Fibroblast of mammary gland (primary cell): ENCODE measurements at regions not wholly inside any gene's neighbourhood (a gene's known extent, or its start where the extent isn't known, plus 50 kb on each side); places are given as distances from the start of the nearest gene placed in this dataset.

ENCODE experiments used
- DNase-seq: peaks from one replicate; pipeline ENCODE4 v3.0.0-alpha.2; 2010; ENCODE audit warnings: low read depth
- H3K4me3 ChIP-seq: 2 replicates; pipeline ENCODE4 v1.5.1; 2011; ENCODE audit warnings: low read depth, mild to moderate bottlenecking, low read length, moderate library complexity; ENCODE audit not compliant: control insufficient read depth
- TF ChIP-seq, protein P1 (sequence below): conservative IDR thresholded peaks from 2 replicates; pipeline ENCODE4 v1.5.1; 2011; ENCODE audit warnings: low read depth, low read length, inconsistent platforms; ENCODE audit not compliant: control insufficient read depth, insufficient read depth

DNA sequence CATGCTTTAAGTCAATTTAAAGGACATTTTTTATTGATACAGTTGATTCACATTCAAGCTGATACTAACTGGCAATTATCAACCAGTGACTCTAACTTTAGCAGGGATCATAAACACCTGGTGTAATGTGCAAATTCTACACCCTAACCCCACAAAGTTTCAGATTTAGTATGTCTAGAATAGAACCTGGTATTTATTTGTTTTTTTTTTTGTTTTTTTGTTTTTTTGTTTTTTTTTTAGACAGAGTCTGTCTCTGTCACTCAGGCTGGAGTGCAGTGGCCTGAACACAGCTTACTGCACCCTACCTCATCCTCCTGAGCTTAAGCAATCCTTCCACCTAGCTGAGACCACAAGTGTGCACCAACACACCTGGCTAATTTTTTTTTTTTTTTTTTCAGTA, 311.2 kb upstream of the SEMA6A start:
- H3K4me3 ChIP-seq, result no peak overlapping the region
- no peak for DNase-seq
- TF ChIP-seq, protein P1, sequence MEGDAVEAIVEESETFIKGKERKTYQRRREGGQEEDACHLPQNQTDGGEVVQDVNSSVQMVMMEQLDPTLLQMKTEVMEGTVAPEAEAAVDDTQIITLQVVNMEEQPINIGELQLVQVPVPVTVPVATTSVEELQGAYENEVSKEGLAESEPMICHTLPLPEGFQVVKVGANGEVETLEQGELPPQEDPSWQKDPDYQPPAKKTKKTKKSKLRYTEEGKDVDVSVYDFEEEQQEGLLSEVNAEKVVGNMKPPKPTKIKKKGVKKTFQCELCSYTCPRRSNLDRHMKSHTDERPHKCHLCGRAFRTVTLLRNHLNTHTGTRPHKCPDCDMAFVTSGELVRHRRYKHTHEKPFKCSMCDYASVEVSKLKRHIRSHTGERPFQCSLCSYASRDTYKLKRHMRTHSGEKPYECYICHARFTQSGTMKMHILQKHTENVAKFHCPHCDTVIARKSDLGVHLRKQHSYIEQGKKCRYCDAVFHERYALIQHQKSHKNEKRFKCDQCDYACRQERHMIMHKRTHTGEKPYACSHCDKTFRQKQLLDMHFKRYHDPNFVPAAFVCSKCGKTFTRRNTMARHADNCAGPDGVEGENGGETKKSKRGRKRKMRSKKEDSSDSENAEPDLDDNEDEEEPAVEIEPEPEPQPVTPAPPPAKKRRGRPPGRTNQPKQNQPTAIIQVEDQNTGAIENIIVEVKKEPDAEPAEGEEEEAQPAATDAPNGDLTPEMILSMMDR, result no peak

DNA sequence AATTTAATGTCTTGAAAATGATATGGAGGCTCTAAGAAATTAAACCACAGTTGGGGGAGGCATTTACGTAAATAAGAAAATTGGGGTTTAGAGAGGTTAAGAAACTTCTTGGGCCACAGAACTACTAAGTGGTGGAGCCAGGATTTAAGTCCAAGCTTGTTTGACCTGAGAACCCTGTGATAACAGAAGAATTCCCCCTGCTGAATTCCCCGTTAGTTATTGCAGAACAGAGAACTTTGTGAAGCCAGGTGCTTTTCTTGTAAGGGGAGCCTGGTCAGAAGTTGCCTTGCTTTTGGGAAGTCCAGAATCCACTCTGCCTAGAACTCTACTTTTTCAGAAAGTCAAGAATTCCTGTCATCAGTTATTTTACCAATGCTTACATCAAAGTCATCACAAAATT, 309.3 kb upstream of the SEMA6A start:
- DNase-seq, result no peak
- TF ChIP-seq, protein P1, result no peak
- H3K4me3 ChIP-seq, result no peak overlapping the region

DNA sequence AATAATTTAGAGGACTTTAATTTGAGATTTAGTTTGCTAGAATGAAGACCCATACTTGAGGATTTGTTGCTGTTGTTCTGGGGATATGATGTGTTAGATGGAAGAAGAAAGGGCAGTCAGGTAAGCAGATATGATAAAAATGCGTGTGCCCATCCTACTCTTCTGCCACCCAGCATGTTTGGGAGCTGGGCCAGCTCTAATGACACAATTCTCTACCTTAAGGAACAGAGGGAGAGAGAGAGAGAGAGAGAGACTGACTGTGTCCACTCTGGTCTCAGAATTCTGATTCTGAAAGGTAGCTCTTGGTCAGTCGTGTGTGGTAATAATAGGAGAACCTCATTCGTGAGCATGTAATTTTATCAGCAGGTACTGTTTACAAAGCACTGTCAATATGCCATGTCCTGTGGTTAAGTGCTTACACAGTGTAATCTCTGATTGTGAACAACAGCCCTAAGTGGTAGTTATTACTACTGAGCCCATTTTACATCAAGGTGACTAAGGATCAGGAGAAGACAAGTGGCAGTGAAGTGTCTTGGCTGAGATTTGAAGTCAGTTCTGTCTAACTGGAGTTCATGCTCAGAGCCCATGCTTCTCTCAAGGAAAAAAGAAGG, 307.4 kb upstream of the SEMA6A start:
- TF ChIP-seq, protein P1, result no peak
- H3K4me3 ChIP-seq, result no peak overlapping the region

DNA sequence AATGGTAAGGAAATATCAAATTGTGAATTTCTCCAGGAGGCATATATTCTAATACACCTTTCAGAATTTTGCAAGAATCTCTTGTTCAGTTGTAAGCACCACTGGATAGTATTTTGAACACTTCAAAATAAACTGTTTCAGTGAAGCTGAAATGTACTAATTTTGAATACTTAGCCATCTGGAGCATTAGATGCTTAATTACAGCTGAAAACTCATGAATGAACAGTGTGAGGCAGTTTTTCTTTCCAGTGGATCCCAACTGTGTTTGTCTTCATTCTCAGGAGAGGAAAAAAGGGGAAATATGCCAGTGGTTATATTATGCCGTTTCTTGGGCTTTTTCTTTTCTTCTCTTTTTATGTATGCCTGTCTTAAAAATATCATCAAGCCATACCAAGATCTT, 306.0 kb upstream of the SEMA6A start:
- DNase-seq, result no peak
- H3K4me3 ChIP-seq, result no peak overlapping the region
- TF ChIP-seq, protein P1, result no peak

More for the DNA sequence above, 307.4 kb upstream of the SEMA6A start:
- no peak for DNase-seq

DNA sequence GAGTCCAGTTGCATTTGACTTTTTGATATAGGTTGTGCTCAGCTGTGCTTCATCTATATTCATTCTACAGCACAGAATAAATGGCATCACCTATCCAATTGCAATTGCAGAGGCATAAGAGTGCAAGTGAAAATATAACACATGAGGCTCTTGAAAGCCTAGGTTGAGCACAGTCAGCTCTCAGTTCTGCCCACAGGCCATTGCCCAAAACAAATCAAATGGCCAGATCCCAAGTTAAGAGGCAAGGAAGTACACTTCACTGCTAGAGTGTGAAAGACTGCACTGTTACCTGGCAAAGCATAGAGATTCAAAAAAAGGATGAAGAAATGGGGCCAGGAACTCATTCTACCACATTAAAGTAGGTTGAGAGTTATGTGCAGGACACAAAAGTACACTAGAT, 305.5 kb upstream of the SEMA6A start:
- TF ChIP-seq, protein P1, result no peak
- no peak for DNase-seq

DNA sequence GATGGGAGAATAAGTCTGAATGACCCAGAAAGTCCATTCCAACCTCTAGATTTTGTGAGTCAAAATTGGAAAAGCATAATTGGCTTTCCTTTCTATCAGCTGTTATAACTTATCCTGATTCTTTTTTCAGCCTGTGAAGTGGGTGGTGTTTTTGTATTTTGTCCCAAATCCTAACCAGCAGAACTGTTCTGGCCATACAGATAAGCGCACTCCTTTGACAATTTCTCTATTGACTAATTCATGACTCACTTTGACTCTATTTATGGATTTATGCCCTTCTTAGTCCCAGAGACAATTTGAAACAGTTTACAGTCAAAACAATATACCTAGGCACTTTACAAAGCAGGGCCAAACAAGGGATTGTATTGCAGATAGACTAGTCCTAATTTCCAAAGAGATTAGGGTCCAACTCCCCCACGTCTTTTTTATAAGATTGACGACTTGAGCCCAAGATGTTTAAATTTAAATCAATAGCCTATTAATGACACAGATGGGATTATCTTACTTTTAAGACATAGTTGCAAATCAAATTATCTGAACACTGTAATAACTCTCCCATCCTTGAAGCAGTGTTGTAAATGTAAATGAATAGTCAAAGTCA, 301.7 kb upstream of the SEMA6A start:
- TF ChIP-seq, protein P1, result no peak
- no peak overlapping the region for H3K4me3 ChIP-seq
- DNase-seq, result no peak

More for the DNA sequence above, 305.5 kb upstream of the SEMA6A start:
- no peak overlapping the region for H3K4me3 ChIP-seq
